H9 (cell line): ENCODE measurements at regions not wholly inside any gene's neighbourhood (a gene's known extent, or its start where the extent isn't known, plus 50 kb on each side); places are given as distances from the start of the nearest gene placed in this dataset.

Source experiments
- DNase-seq: peaks from one replicate; pipeline ENCODE4 v3.0.0-alpha.2; 2017
- H2AFZ ChIP-seq: one replicate; pipeline ENCODE4 v1.6.1; 2013; ENCODE audit warnings: mild to moderate bottlenecking, low read length, control low read depth, moderate library complexity
- H2AK5ac ChIP-seq: 2 replicates; pipeline ENCODE4 v1.6.1; 2013; ENCODE audit warnings: low read length, control low read depth, mixed read lengths; ENCODE audit not compliant: insufficient read length
- H2BK120ac ChIP-seq: one replicate; pipeline ENCODE4 v1.6.1; 2013; ENCODE audit warnings: low read depth, mild to moderate bottlenecking, low read length, control low read depth, inconsistent platforms; ENCODE audit not compliant: poor library complexity, severe bottlenecking
- H2BK12ac ChIP-seq: 2 replicates; pipeline ENCODE4 v1.6.1; 2013; ENCODE audit warnings: low read length, control low read depth, mixed read lengths, low read depth; ENCODE audit not compliant: insufficient read length
- H2BK15ac ChIP-seq: 2 replicates; pipeline ENCODE4 v1.6.1; 2013; ENCODE audit warnings: low read depth, low read length, control low read depth
- H2BK20ac ChIP-seq: one replicate; pipeline ENCODE4 v1.6.1; 2013; ENCODE audit warnings: low read depth, mild to moderate bottlenecking, low read length, control low read depth, inconsistent platforms; ENCODE audit not compliant: poor library complexity, severe bottlenecking
- H2BK5ac ChIP-seq: 2 replicates; pipeline ENCODE4 v1.6.1; 2013; ENCODE audit warnings: low read length, control low read depth, mixed read lengths; ENCODE audit not compliant: insufficient read length
- H3K14ac ChIP-seq: 2 replicates; pipeline ENCODE4 v1.6.1; 2013; ENCODE audit warnings: low read length, control low read depth; ENCODE audit not compliant: insufficient read depth
- H3K18ac ChIP-seq: 2 replicates; pipeline ENCODE4 v1.6.1; 2013; ENCODE audit warnings: low read depth, mild to moderate bottlenecking, mixed read lengths, low read length, control low read depth; ENCODE audit not compliant: insufficient read length
- H3K23ac ChIP-seq: 2 replicates; pipeline ENCODE4 v1.6.1; 2013; ENCODE audit warnings: low read length, control low read depth, mixed read lengths, low read depth; ENCODE audit not compliant: insufficient read length
- H3K23me2 ChIP-seq: 2 replicates; pipeline ENCODE4 v1.6.1; 2013; ENCODE audit warnings: low read depth, mild to moderate bottlenecking, mixed read lengths, low read length, control low read depth; ENCODE audit not compliant: insufficient read length, poor library complexity, severe bottlenecking
- H3K27ac ChIP-seq: 2 replicates; pipeline ENCODE4 v1.5.1; 2013; ENCODE audit warnings: low read length, control low read depth, mixed read lengths, low read depth; ENCODE audit not compliant: insufficient read length
- H3K27me3 ChIP-seq: 2 replicates; pipeline ENCODE4 v1.6.1; 2013; ENCODE audit warnings: low read length, control low read depth, inconsistent platforms; ENCODE audit not compliant: insufficient read depth
- H3K4ac ChIP-seq: 2 replicates; pipeline ENCODE4 v1.6.1; 2013; ENCODE audit warnings: low read depth, mild to moderate bottlenecking, control low read depth, inconsistent platforms, low read length, moderate library complexity
- H3K4me1 ChIP-seq: 2 replicates; pipeline ENCODE4 v1.6.1; 2013; ENCODE audit warnings: low read length, control low read depth, inconsistent platforms; ENCODE audit not compliant: insufficient read depth
- H3K4me2 ChIP-seq: 2 replicates; pipeline ENCODE4 v1.6.1; 2013; ENCODE audit warnings: low read length, control low read depth, mixed read lengths; ENCODE audit not compliant: insufficient read length, insufficient read depth
- H3K56ac ChIP-seq: 2 replicates; pipeline ENCODE4 v1.6.1; 2013; ENCODE audit warnings: low read depth, mild to moderate bottlenecking, mixed read lengths, low read length, control low read depth; ENCODE audit not compliant: insufficient read length
- H3K79me1 ChIP-seq: 2 replicates; pipeline ENCODE4 v1.6.1; 2013; ENCODE audit warnings: low read depth, mild to moderate bottlenecking, moderate library complexity, low read length, control low read depth, inconsistent platforms; ENCODE audit not compliant: insufficient read depth, poor library complexity, severe bottlenecking
- H3K79me2 ChIP-seq: 2 replicates; pipeline ENCODE4 v1.6.1; 2013; ENCODE audit warnings: low read length, control low read depth, inconsistent platforms; ENCODE audit not compliant: insufficient read depth
- H3K9ac ChIP-seq: 2 replicates; pipeline ENCODE4 v1.6.1; 2013; ENCODE audit warnings: low read length, control low read depth, mixed read lengths; ENCODE audit not compliant: insufficient read length; ENCODE audit errors: extremely low read depth
- H3K9me3 ChIP-seq: one replicate; pipeline ENCODE4 v1.6.1; 2013; ENCODE audit warnings: low read depth, low read length, inconsistent platforms; ENCODE audit not compliant: control insufficient read depth
- H3T11ph ChIP-seq: one replicate; pipeline ENCODE4 v1.6.1; 2013; ENCODE audit warnings: mild to moderate bottlenecking, low read length, control low read depth, inconsistent platforms
- H4K20me1 ChIP-seq: one replicate; pipeline ENCODE4 v1.6.1; 2013; ENCODE audit not compliant: control insufficient read depth, insufficient read length, insufficient read depth
- H4K5ac ChIP-seq: 2 replicates; pipeline ENCODE4 v1.6.1; 2013; ENCODE audit warnings: low read depth, mild to moderate bottlenecking, mixed read lengths, low read length, control low read depth; ENCODE audit not compliant: insufficient read length
- H4K8ac ChIP-seq: replicated peaks from 2 replicates; pipeline ENCODE4 v1.6.1; 2013; ENCODE audit warnings: low read length, control low read depth, mixed read lengths, low read depth; ENCODE audit not compliant: insufficient read length
- H4K91ac ChIP-seq: 2 replicates; pipeline ENCODE4 v1.6.1; 2013; ENCODE audit warnings: low read depth, mild to moderate bottlenecking, moderate library complexity, mixed read lengths, low read length, control low read depth; ENCODE audit not compliant: insufficient read length
- H3K27ac Mint-ChIP-seq, 3 experiments: 2 replicates in 2 of 3; 3 replicates in 1 of 3; pipeline ENCODE4 v1.8.0; 2020 to 2021; ENCODE audit warnings: mixed read lengths in 3 of 3, mild to moderate bottlenecking in 1 of 3, moderate library complexity in 1 of 3
- H3K27me3 Mint-ChIP-seq: 2 replicates; pipeline ENCODE4 v1.8.0; 2021; ENCODE audit warnings: low read depth, mild to moderate bottlenecking, moderate library complexity, mixed read lengths
- H3K36me3 Mint-ChIP-seq, 3 experiments: 2 replicates in 2 of 3; 3 replicates in 1 of 3; pipeline ENCODE4 v1.8.0; 2020 to 2021; ENCODE audit warnings: low read depth in 3 of 3, mixed read lengths in 3 of 3; ENCODE audit not compliant: insufficient read depth in 1 of 3
- H3K4me1 Mint-ChIP-seq, 2 experiments: 2 replicates each; pipeline ENCODE4 v1.8.0; 2020; ENCODE audit warnings: mixed read lengths in 2 of 2
- H3K4me3 Mint-ChIP-seq, 2 experiments: 2 replicates in 1 of 2; 3 replicates in 1 of 2; pipeline ENCODE4 v1.8.0; 2020 to 2021; ENCODE audit warnings: mild to moderate bottlenecking in 2 of 2, mixed read lengths in 2 of 2, moderate library complexity in 1 of 2
- H3K9me3 Mint-ChIP-seq, 2 experiments: 2 replicates in 1 of 2; 3 replicates in 1 of 2; pipeline ENCODE4 v1.8.0; 2020; ENCODE audit warnings: mild to moderate bottlenecking in 2 of 2, mixed read lengths in 2 of 2, moderate library complexity in 1 of 2
- CTCF ChIP-seq: fragments of 200-600 bp; sonication (generic); conservative IDR thresholded peaks from 3 replicates; pipeline ENCODE4 v1.8.0; 2021; ENCODE audit warnings: antibody characterized with exemption, mild to moderate bottlenecking
- WGBS: extraction: QIAGEN DNeasy Blood & Tissue Kit; methylation state at CpG from one replicate; pipeline ENCODE4 v1.1.7; 2013; ENCODE audit warnings: missing lambda C conversion rate, low lambda C conversion rate, mixed read lengths; ENCODE audit not compliant: insufficient read length; ENCODE audit errors: extremely low coverage; 5-methylcytosine and 5-hydroxymethylcytosine counted together

GRCh38 chr4:110924761-110925160 lies 301.9 kb upstream of the PITX2 start:
- no peak overlapping the region for H3K4ac ChIP-seq
- no peak overlapping the region for H2AK5ac ChIP-seq
- no peaks in the 10 kb centered on the region for H3K23me2 ChIP-seq
- Mint-ChIP-seq H3K27me3 (no peaks in the 10 kb centered on the region), H3K9me3 (no peaks in the 10 kb centered on the region), H3K27ac (no peak overlapping the region; a peak in 1 of 7 replicates), H3K36me3 (no peaks in the 10 kb centered on the region), H3K4me3 (no peak overlapping the region), H3K4me1 (peaks cover 3 to 4% of the 10 kb centered on the region in 2 experiments)
- H4K8ac ChIP-seq, result no peak overlapping the region
- no peak for TF ChIP-seq CTCF
- H3K9ac ChIP-seq, result no peak overlapping the region
- no peak overlapping the region for H4K5ac ChIP-seq
- no peak overlapping the region for H3K4me2 ChIP-seq
- no peak overlapping the region for H2BK5ac ChIP-seq
- no peaks in the 10 kb centered on the region for H3K79me2 ChIP-seq
- no peaks in the 10 kb centered on the region for H4K20me1 ChIP-seq
- no peak overlapping the region for H2BK20ac ChIP-seq
- DNase-seq, result no peak
- no peaks in the 10 kb centered on the region for H3K4me1 ChIP-seq
- H3T11ph ChIP-seq, result no peak overlapping the region
- no peak overlapping the region for H3K18ac ChIP-seq
- H3K14ac ChIP-seq, result no peak overlapping the region
- no peak overlapping the region for H2BK120ac ChIP-seq
- no peak overlapping the region for H2BK15ac ChIP-seq
- no peak overlapping the region for H4K91ac ChIP-seq
- no peak overlapping the region for H2AFZ ChIP-seq
- H3K27me3 ChIP-seq, result no peaks in the 10 kb centered on the region
- no peaks in the 10 kb centered on the region for H3K79me1 ChIP-seq
- no peak overlapping the region for H2BK12ac ChIP-seq
- H3K9me3 ChIP-seq, result no peaks in the 10 kb centered on the region
- no CpG with 5 or more reads among the region's 2 CpGs for WGBS
- no peak overlapping the region for H3K27ac ChIP-seq
- no peak overlapping the region for H3K56ac ChIP-seq
- H3K23ac ChIP-seq, result no peak overlapping the region
